ENCODE measurements at regions not wholly inside any gene's neighbourhood (a gene's known extent, or its start where the extent isn't known, plus 50 kb on each side); places are given as distances from the start of the nearest gene placed in this dataset.
"Not testable (repeated sequence)": the region's sequence is repeated elsewhere in the genome, so short reads cannot be mapped to it uniquely, and the experiment has no call there.

GRCh38 chr21:8695889-8696288, 1825.5 kb upstream of the TPTE start:
- TF ChIP-seq CTCF (conservative IDR thresholded peaks at IDR 0.05), result peak; percentile 43
- H3K27ac Mint-ChIP-seq; H3K4me3 Mint-ChIP-seq; H3K27me3 Mint-ChIP-seq; DNase-seq (ENCODE audit: extremely low spot score, unreplicated experiment); H3K36me3 Mint-ChIP-seq; H3K9me3 Mint-ChIP-seq; H3K4me1 Mint-ChIP-seq (ENCODE audit: unreplicated experiment): not testable (repeated sequence)

GRCh38 chr21:8701297-8701696, 1820.1 kb upstream of the TPTE start:
- not testable (repeated sequence) for H3K27me3 Mint-ChIP-seq; H3K27ac Mint-ChIP-seq; H3K4me3 Mint-ChIP-seq; H3K9me3 Mint-ChIP-seq; H3K4me1 Mint-ChIP-seq (ENCODE audit: unreplicated experiment); DNase-seq (ENCODE audit: extremely low spot score, unreplicated experiment); H3K36me3 Mint-ChIP-seq
- TF ChIP-seq CTCF (conservative IDR thresholded peaks at IDR 0.05), result peak; percentile 21

- H3K4me1 Mint-ChIP-seq (ENCODE audit: unreplicated experiment); DNase-seq (ENCODE audit: extremely low spot score, unreplicated experiment); H3K36me3 Mint-ChIP-seq; H3K27ac Mint-ChIP-seq; H3K9me3 Mint-ChIP-seq; H3K27me3 Mint-ChIP-seq; H3K4me3 Mint-ChIP-seq: not testable (repeated sequence)
These were observed 1815.6 kb upstream of the TPTE start for GRCh38 chr21:8705829-8706228.

All from type B pancreatic cell (in vitro differentiated cells).